ENCODE measurements at regions not wholly inside any gene's neighbourhood (a gene's known extent, or its start where the extent isn't known, plus 50 kb on each side); places are given as distances from the start of the nearest gene placed in this dataset.

GRCh38 chr12:24143928-24144327, 194.5 kb upstream of the SOX5 start:
- Histone ChIP-seq H3K4me1 (ENCODE audit: control insufficient read depth in 2 of 2, insufficient read depth in 2 of 2, low read length in 2 of 2) (no peaks in the 10 kb centered on the region), H2AFZ (ENCODE audit: insufficient read depth, low read depth, low read length, poor library complexity, severe bottlenecking) (no peak overlapping the region), H3K79me2 (ENCODE audit: control insufficient read depth, insufficient read depth, low read length) (no peaks in the 10 kb centered on the region), H3K36me3 (replicated peaks in 1 of 2; ENCODE audit: control extremely low read depth in 1 of 2, control insufficient read depth in 1 of 2, extremely low read depth in 1 of 2, insufficient read depth in 2 of 2, low read length in 1 of 2) (no peaks in the 10 kb centered on the region), H3K4me3 (ENCODE audit: control extremely low read depth in 1 of 5, extremely low read depth in 1 of 5, insufficient read depth in 1 of 5, low read depth in 2 of 5, low read length in 4 of 5) (no peak overlapping the region), H3K27ac (ENCODE audit: low read length in 2 of 2) (no peak overlapping the region), H3K27me3 (replicated peaks in 1 of 4; ENCODE audit: control extremely low read depth in 1 of 4, control insufficient read depth in 3 of 4, insufficient read depth in 4 of 4, low read length in 3 of 4) (no peaks in the 10 kb centered on the region), H3K9me3 (ENCODE audit: control extremely low read depth in 1 of 3, control insufficient read depth in 2 of 3, insufficient read depth in 1 of 3, low read length in 2 of 3) (peaks cover 0 to 3% (median 0%) of the 10 kb centered on the region in 3 donors), H4K20me1 (ENCODE audit: control insufficient read depth, insufficient read depth, low read length, poor library complexity, severe bottlenecking) (no peaks in the 10 kb centered on the region), H3K4me2 (replicated peaks; ENCODE audit: low read depth, low read length, poor library complexity, severe bottlenecking) (no peak overlapping the region), H3K9ac (ENCODE audit: low read length) (no peak overlapping the region)
- Mint-ChIP-seq H3K9me3 (ENCODE audit: insufficient read depth) (peaks cover 2% of the 10 kb centered on the region), H3K4me3 (no peak overlapping the region), H3K4me1 (no peaks in the 10 kb centered on the region), H3K27ac (no peak overlapping the region), H3K27me3 (no peaks in the 10 kb centered on the region)
- CTCF ChIA-PET: no interaction called here
- intact Hi-C loops (cut with micrococcal nuclease): no loop called here
- POLR2A ChIA-PET: no interaction called here
- no peak for TF ChIP-seq CTCF (IDR thresholded peaks at IDR 0.05)
- no peak for TF ChIP-seq EZH2 (IDR thresholded peaks at IDR 0.05; ENCODE audit: borderline replicate concordance, insufficient read depth, low read depth, low read length, poor library complexity, severe bottlenecking)
- no peak for ATAC-seq (ENCODE audit: low read depth)
- no peak for DNase-seq

GRCh38 chr12:24139035-24139434, 189.6 kb upstream of the SOX5 start:
- intact Hi-C loops (cut with micrococcal nuclease): no loop called here
- H3K9ac ChIP-seq (ENCODE audit: low read length): no peak overlapping the region
- H3K9me3 Mint-ChIP-seq (ENCODE audit: insufficient read depth): peaks cover 2% of the 10 kb centered on the region
- H3K4me2 ChIP-seq (replicated peaks; ENCODE audit: low read depth, low read length, poor library complexity, severe bottlenecking): no peak overlapping the region
- ChIA-PET CTCF (no interaction called here), POLR2A (no interaction called here)
- H4K20me1 ChIP-seq (ENCODE audit: control insufficient read depth, insufficient read depth, low read length, poor library complexity, severe bottlenecking): no peaks in the 10 kb centered on the region
- peaks cover 0 to 9% of the 10 kb centered on the region in 2 donors for H3K4me1 ChIP-seq (ENCODE audit: control insufficient read depth in 2 of 2, insufficient read depth in 2 of 2, low read length in 2 of 2)
- no peak overlapping the region for H3K27ac Mint-ChIP-seq
- H2AFZ ChIP-seq (ENCODE audit: insufficient read depth, low read depth, low read length, poor library complexity, severe bottlenecking): no peak overlapping the region
- H3K4me3 ChIP-seq (ENCODE audit: control extremely low read depth in 1 of 5, extremely low read depth in 1 of 5, insufficient read depth in 1 of 5, low read depth in 2 of 5, low read length in 4 of 5): no peak overlapping the region
- peaks cover 0 to 2% (median 0%) of the 10 kb centered on the region in 3 donors for H3K9me3 ChIP-seq (ENCODE audit: control extremely low read depth in 1 of 3, control insufficient read depth in 2 of 3, insufficient read depth in 1 of 3, low read length in 2 of 3)
- H3K27me3 Mint-ChIP-seq: no peaks in the 10 kb centered on the region
- no peaks in the 10 kb centered on the region for H3K79me2 ChIP-seq (ENCODE audit: control insufficient read depth, insufficient read depth, low read length)
- WGBS (ENCODE audit: insufficient coverage): no CpG with 5 or more reads among the region's 9 CpGs
- H3K27ac ChIP-seq (ENCODE audit: low read length in 2 of 2): no peak overlapping the region
- no peak overlapping the region for H3K4me3 Mint-ChIP-seq
- ATAC-seq (ENCODE audit: low read depth) (no peak), DNase-seq (no peak)
- TF ChIP-seq EZH2 (IDR thresholded peaks at IDR 0.05; ENCODE audit: borderline replicate concordance, insufficient read depth, low read depth, low read length, poor library complexity, severe bottlenecking) (no peak), CTCF (IDR thresholded peaks at IDR 0.05) (no peak)
- H3K36me3 ChIP-seq (replicated peaks in 1 of 2; ENCODE audit: control extremely low read depth in 1 of 2, control insufficient read depth in 1 of 2, extremely low read depth in 1 of 2, insufficient read depth in 2 of 2, low read length in 1 of 2): no peaks in the 10 kb centered on the region
- peaks cover 10% of the 10 kb centered on the region for H3K4me1 Mint-ChIP-seq
- H3K27me3 ChIP-seq (replicated peaks in 1 of 4; ENCODE audit: control extremely low read depth in 1 of 4, control insufficient read depth in 3 of 4, insufficient read depth in 4 of 4, low read length in 3 of 4): no peaks in the 10 kb centered on the region
